Keratinocyte (primary cell): ENCODE measurements at regions not wholly inside any gene's neighbourhood (a gene's known extent, or its start where the extent isn't known, plus 50 kb on each side); places are given as distances from the start of the nearest gene placed in this dataset.

ENCODE experiments used
- EZH2 ChIP-seq: IDR thresholded peaks from one replicate; pipeline ENCODE4 v1.6.1; 2012; ENCODE audit warnings: inconsistent platforms, mild to moderate bottlenecking, low read length, moderate library complexity
- TF ChIP-seq, protein P1 (sequence below), 3 experiments: IDR thresholded peaks in 1 of 3; conservative IDR thresholded peaks in 1 of 3; optimal IDR thresholded peaks in 1 of 3; 2 replicates in 2 of 3; 3 replicates in 1 of 3; pipeline versions ENCODE3 to v1.5.1; 2011; ENCODE audit warnings: low read length in 3 of 3, mild to moderate bottlenecking in 3 of 3, moderate library complexity in 2 of 3, control low read depth in 1 of 3, inconsistent platforms in 1 of 3; ENCODE audit not compliant: insufficient read depth in 2 of 3; ENCODE audit errors: extremely low read depth in 1 of 3

DNA sequence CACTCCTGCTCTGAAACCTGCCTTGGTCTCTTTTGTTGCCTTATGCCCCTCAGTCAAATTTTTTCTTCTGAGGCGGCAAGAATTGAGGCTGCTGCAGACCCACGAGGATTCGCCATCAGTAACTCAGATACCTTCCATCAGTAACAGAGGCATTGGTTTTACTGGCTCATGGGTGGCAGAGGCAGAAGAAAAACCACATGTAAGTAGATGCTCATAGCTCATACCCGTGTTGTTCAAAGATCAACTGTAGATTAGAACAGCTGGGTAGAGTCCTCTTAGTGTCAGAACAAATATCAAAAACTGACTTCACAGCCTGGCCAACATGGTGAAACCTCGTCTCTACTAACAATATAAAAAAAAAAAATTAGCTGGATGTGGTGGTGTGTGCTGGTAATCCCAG is 598.0 kb upstream of the SOX11 start:
- TF ChIP-seq, protein P1, sequence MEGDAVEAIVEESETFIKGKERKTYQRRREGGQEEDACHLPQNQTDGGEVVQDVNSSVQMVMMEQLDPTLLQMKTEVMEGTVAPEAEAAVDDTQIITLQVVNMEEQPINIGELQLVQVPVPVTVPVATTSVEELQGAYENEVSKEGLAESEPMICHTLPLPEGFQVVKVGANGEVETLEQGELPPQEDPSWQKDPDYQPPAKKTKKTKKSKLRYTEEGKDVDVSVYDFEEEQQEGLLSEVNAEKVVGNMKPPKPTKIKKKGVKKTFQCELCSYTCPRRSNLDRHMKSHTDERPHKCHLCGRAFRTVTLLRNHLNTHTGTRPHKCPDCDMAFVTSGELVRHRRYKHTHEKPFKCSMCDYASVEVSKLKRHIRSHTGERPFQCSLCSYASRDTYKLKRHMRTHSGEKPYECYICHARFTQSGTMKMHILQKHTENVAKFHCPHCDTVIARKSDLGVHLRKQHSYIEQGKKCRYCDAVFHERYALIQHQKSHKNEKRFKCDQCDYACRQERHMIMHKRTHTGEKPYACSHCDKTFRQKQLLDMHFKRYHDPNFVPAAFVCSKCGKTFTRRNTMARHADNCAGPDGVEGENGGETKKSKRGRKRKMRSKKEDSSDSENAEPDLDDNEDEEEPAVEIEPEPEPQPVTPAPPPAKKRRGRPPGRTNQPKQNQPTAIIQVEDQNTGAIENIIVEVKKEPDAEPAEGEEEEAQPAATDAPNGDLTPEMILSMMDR (optimal IDR thresholded peaks at IDR 0.05 in 1 of 3, IDR thresholded peaks at IDR 0.05 in 1 of 3, conservative IDR thresholded peaks at IDR 0.05 in 1 of 3; ENCODE audit: extremely low read depth in 1 of 3, insufficient read depth in 2 of 3, low read length in 3 of 3) = no peak
- no peak for TF ChIP-seq EZH2
